Psoas muscle (tissue), 7 donors: ENCODE measurements at regions not wholly inside any gene's neighbourhood (a gene's known extent, or its start where the extent isn't known, plus 50 kb on each side); places are given as distances from the start of the nearest gene placed in this dataset.

Experiments used
- ATAC-seq, 4 donors: fragments of 200-7000 bp; cut with Tn5 transposase; one replicate each; pipeline ENCODE4 v1.9.1; 2020; ENCODE audit warnings: moderate library complexity in 3 of 4, mild to moderate bottlenecking in 2 of 4
- DNase-seq, 2 donors: peaks; one replicate each; pipeline ENCODE4 v3.0.0-alpha.2; 2020
- H3K27ac ChIP-seq: fragments of 200-600 bp; one replicate; pipeline ENCODE4 v1.8.0; 2022
- H3K27me3 ChIP-seq, 3 donors: fragments of 200-600 bp in 1 of 3; one replicate each; pipeline versions ENCODE4 v1.6.1 to v1.8.0; 2013 to 2022; ENCODE audit warnings: low read length in 2 of 3, mild to moderate bottlenecking in 2 of 3, moderate library complexity in 1 of 3; ENCODE audit not compliant: insufficient read depth in 3 of 3
- H3K36me3 ChIP-seq, 2 donors: fragments of 200-600 bp in 1 of 2; one replicate each; pipeline versions ENCODE4 v1.6.1 to v1.8.0; 2013 to 2022; ENCODE audit warnings: low read depth in 1 of 2, mild to moderate bottlenecking in 1 of 2, moderate library complexity in 1 of 2; ENCODE audit not compliant: insufficient read depth in 1 of 2
- H3K4me1 ChIP-seq: fragments of 200-600 bp; one replicate; pipeline ENCODE4 v1.8.0; 2022
- H3K4me3 ChIP-seq: fragments of 200-600 bp; one replicate; pipeline ENCODE4 v1.8.0; 2022; ENCODE audit warnings: mild to moderate bottlenecking
- H3K9me3 ChIP-seq: fragments of 200-600 bp; one replicate; pipeline ENCODE4 v1.8.0; 2022
- CTCF ChIP-seq: fragments of 200-600 bp; IDR thresholded peaks from one replicate; pipeline ENCODE4 v1.8.0; 2022; ENCODE audit warnings: antibody characterized with exemption
- WGBS, 3 donors: extraction: QIAGEN DNeasy Blood & Tissue Kit; methylation state at CpG; one replicate each; pipeline versions ENCODE4 v1.1.6 to v1.1.7; 2013; 5-methylcytosine and 5-hydroxymethylcytosine counted together
- intact Hi-C, 2 donors: fragments of 100-400 bp; cut with DNase I; formaldehyde crosslinking; loops; one replicate each; pipeline versions ENCODE4 v1.11.0 to v1.14.2; 2022
- donor health status: healthy with polysubstance abuse.
- donor health status: DM: no; HTN: no; CAD: no; lungs with moderate emphysema.
- donor health status: Bipolar disorder and iron deficiency.
- donor health status: healthy.
- donor health status: DM: yes; HTN: yes; CAD: no.
- donor health status: DM: no; HTN: no; CAD: no.
- donor health status: DM: yes; HTN: yes; CAD: no.

- TF ChIP-seq CTCF: no peak
- DNase-seq (no peak), ATAC-seq (no peak)
- intact Hi-C loops: no loop called here
- WGBS, 3 donors: 13 to 34% (median 19%) methylated on average over 1 of the region's 1 CpG
- Histone ChIP-seq H3K27ac (no peak overlapping the region), H3K36me3 (no peaks in the 10 kb centered on the region), H3K4me3 (no peak overlapping the region), H3K9me3 (no peaks in the 10 kb centered on the region), H3K4me1 (no peaks in the 10 kb centered on the region), H3K27me3 (peaks cover 0 to 3% (median 0%) of the 10 kb centered on the region in 3 donors)
Measured at GRCh38 chr3:22659651-22660475, 543.3 kb upstream of the UBE2E2 start.

- peaks cover 0 to 3% (median 0%) of the 10 kb centered on the region in 3 donors for H3K27me3 ChIP-seq
- H3K4me1 ChIP-seq: no peaks in the 10 kb centered on the region
- H3K27ac ChIP-seq: no peak overlapping the region
- H3K4me3 ChIP-seq: no peak overlapping the region
- no peaks in the 10 kb centered on the region for H3K36me3 ChIP-seq
- DNase-seq: no peak
- H3K9me3 ChIP-seq: no peaks in the 10 kb centered on the region
- WGBS, 3 donors: 21 to 37% (median 26%) methylated on average over 1 of the region's 1 CpG
- intact Hi-C loops: no loop called here
- no peak for ATAC-seq
- TF ChIP-seq CTCF: no peak
Measured at GRCh38 chr3:22660606-22661005, 542.5 kb upstream of the UBE2E2 start.

- no peak overlapping the region for H3K27ac ChIP-seq
- ATAC-seq (no peak), DNase-seq (no peak)
- H3K27me3 ChIP-seq: peaks cover 0 to 3% (median 0%) of the 10 kb centered on the region in 3 donors
- WGBS, 3 donors: 70 to 78% (median 74%) methylated on average over 2 of the region's 2 CpGs
- no peaks in the 10 kb centered on the region for H3K4me1 ChIP-seq
- no peaks in the 10 kb centered on the region for H3K36me3 ChIP-seq
- intact Hi-C loops: no loop called here
- no peaks in the 10 kb centered on the region for H3K9me3 ChIP-seq
- no peak for TF ChIP-seq CTCF
- H3K4me3 ChIP-seq: no peak overlapping the region
Measured at GRCh38 chr3:22661121-22661700, 541.9 kb upstream of the UBE2E2 start.

- peaks cover 0 to 2% (median 0%) of the 10 kb centered on the region in 3 donors for H3K27me3 ChIP-seq
- intact Hi-C loops: no loop called here
- no peak for TF ChIP-seq CTCF
- H3K9me3 ChIP-seq: no peaks in the 10 kb centered on the region
- no peaks in the 10 kb centered on the region for H3K4me1 ChIP-seq
- ATAC-seq (no peak), DNase-seq (no peak)
- H3K36me3 ChIP-seq: no peaks in the 10 kb centered on the region
- H3K4me3 ChIP-seq: no peak overlapping the region
- 48 to 55% (median 49%) methylated on average over 2 of the region's 2 CpGs for WGBS, 3 donors
- no peak overlapping the region for H3K27ac ChIP-seq
Measured at GRCh38 chr3:22665528-22665927, 537.6 kb upstream of the UBE2E2 start.
